BJ (cell line): ENCODE measurements at regions not wholly inside any gene's neighbourhood (a gene's known extent, or its start where the extent isn't known, plus 50 kb on each side); places are given as distances from the start of the nearest gene placed in this dataset. TPM values are rescaled to one million over a fixed set of nuclear protein-coding genes. Genes with fewer than 3 reads are reported as not detected.

Source experiments
- CTCF ChIA-PET: fragments of 350-600 bp; formaldehyde crosslinking; extraction: SDS; loops from one replicate; lab custom pipeline; 2021; ENCODE audit warnings: antibody characterized with exemption, inconsistent platforms; lab: Yijun Ruan, JAX
- POLR2A ChIA-PET: fragments of 300-600 bp; sonication (Branson Sonifier 250); formaldehyde crosslinking; extraction: SDS; loops from one replicate; lab custom pipeline; 2021; ENCODE audit warnings: antibody characterized with exemption; lab: Charles Lee
- DNase-seq: peaks from one replicate; pipeline ENCODE4 v3.0.0-alpha.2; 2011; ENCODE audit warnings: low read depth
- H3K27me3 ChIP-seq: 2 replicates; pipeline ENCODE4 v1.6.0; 2011; ENCODE audit warnings: low read length; ENCODE audit not compliant: control insufficient read depth, insufficient read depth
- H3K36me3 ChIP-seq: 2 replicates; pipeline ENCODE4 v1.5.1; 2011; ENCODE audit warnings: low read length; ENCODE audit not compliant: control insufficient read depth, insufficient read depth
- H3K4me3 ChIP-seq: 2 replicates; pipeline ENCODE4 v1.5.1; 2011; ENCODE audit warnings: low read depth, mild to moderate bottlenecking, control low read depth, low read length
- small RNA-seq: library from RNA; depleted of rRNA; stranded (forward); fragments of <200 nt; gene quantifications from one replicate; pipeline ENCODE3, GENCODE V24; 2012; ENCODE audit warnings: low replicate concordance, low read depth; ENCODE audit not compliant: insufficient read length
- TF ChIP-seq, protein P1 (sequence below): IDR thresholded peaks from 2 replicates; pipeline ENCODE4 v1.5.1; 2011; ENCODE audit warnings: low read depth, mild to moderate bottlenecking, control low read depth, inconsistent platforms, low read length, moderate library complexity; ENCODE audit not compliant: insufficient read depth

DNA sequence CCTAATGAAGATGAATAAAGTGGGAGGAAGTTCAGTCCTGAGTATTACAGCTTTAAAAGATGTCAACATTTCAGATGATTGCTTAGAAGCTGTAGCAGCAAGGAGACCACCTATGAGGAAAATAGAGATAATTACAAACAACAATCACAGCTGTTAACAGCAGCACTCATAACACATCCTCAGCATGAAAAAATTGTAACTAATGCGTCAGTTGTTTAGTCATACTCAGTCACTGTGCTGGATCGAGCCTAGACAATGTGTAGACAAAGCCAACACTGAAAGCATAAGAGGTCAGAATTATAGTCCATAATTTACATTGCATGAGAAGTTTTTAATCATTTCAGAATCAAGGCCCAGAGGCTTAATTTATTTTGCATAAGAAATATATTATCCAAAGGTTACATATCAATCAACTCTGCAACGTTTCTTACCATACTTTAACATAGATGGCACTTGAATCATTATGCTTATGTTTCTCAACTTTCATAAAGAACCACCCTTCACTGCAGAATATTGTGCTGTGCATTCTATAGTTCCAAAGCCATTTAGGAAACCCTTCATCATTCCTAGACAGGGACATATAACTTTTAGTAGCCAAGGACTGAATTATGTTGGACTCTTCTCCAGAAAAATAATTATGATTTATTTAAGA is 60.2 kb upstream of the HAPLN1 start:
- Histone ChIP-seq H3K4me3 (no peak overlapping the region), H3K27me3 (no peaks in the 10 kb centered on the region), H3K36me3 (no peaks in the 10 kb centered on the region)
- TF ChIP-seq, protein P1, sequence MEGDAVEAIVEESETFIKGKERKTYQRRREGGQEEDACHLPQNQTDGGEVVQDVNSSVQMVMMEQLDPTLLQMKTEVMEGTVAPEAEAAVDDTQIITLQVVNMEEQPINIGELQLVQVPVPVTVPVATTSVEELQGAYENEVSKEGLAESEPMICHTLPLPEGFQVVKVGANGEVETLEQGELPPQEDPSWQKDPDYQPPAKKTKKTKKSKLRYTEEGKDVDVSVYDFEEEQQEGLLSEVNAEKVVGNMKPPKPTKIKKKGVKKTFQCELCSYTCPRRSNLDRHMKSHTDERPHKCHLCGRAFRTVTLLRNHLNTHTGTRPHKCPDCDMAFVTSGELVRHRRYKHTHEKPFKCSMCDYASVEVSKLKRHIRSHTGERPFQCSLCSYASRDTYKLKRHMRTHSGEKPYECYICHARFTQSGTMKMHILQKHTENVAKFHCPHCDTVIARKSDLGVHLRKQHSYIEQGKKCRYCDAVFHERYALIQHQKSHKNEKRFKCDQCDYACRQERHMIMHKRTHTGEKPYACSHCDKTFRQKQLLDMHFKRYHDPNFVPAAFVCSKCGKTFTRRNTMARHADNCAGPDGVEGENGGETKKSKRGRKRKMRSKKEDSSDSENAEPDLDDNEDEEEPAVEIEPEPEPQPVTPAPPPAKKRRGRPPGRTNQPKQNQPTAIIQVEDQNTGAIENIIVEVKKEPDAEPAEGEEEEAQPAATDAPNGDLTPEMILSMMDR: no peak
- no peak for DNase-seq
- ChIA-PET POLR2A (no interaction called here), CTCF (no interaction called here)

DNA sequence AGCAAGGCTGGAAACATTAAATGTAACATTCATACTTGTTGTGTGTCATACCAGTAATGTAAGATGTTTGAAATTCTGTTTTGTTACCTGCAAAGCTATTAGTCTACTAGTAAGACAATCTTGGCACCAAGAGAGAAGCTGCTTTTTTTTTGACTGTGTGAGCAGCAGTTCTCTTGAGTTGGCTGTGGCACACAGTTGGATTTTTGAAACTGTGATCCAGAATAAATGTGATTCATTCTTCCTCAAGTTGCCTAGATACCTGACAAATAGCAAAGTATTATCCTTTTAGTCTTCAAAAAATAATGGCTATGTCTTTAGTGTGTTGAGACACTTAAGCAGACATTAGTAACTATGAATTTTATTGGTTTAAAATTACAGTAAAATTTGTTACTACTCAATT is 57.2 kb upstream of the HAPLN1 start:
- Histone ChIP-seq H3K4me3 (no peak overlapping the region), H3K27me3 (no peaks in the 10 kb centered on the region), H3K36me3 (no peaks in the 10 kb centered on the region)
- POLR2A ChIA-PET: no interaction called here
- DNase-seq: no peak
- CTCF ChIA-PET: no interaction called here
- TF ChIP-seq, protein P1: no peak

DNA sequence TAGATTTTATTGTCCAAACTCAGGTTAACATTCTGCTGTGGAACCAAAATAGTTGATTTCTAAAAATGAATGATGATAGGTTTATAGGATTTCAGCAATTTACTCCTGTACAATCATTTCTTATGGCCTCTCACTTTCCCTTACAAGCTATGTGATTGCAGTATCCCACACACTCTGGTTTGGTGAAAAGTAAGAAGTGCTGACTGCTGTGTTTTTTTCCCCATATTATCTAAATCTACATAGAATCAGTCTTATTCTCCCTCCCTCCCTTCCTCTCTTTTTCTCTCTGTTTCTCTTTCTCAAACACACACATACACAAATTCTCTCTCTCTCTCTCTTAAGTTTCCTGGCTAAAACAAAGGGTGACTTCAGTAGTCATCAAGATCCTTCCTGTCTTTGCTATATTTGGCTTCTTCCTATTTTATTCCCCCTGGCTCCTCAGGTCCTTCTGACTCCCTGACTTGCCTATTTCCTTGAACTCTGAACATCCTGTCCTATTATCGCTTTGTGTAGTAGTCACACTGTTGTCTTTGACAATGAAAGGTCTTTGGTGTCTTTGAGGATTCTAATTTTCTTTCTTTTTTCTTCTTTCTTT is 55.9 kb upstream of the HAPLN1 start:
- no peak for DNase-seq
- Histone ChIP-seq H3K27me3 (no peaks in the 10 kb centered on the region), H3K4me3 (no peak overlapping the region), H3K36me3 (no peaks in the 10 kb centered on the region)
- CTCF ChIA-PET: no interaction called here
- POLR2A ChIA-PET: no interaction called here
- TF ChIP-seq, protein P1: no peak

Small RNAs in the stretch of these regions (small RNA-seq; reads per million reads assigned to genes)
- gene RNU4-11P: not detected
